Stimulated activated CD4-positive, alpha-beta T cell treated with anti-CD3 and anti-CD28 coated beads, Interleukin-1b, Interleukin-23, amount 100 ng/mL, for 48 hours (primary cell): ENCODE measurements at regions not wholly inside any gene's neighbourhood (a gene's known extent, or its start where the extent isn't known, plus 50 kb on each side); places are given as distances from the start of the nearest gene placed in this dataset.

Source experiments
- DNase-seq: peaks from one replicate; pipeline ENCODE4 v3.0.0-alpha.2; 2020

DNA sequence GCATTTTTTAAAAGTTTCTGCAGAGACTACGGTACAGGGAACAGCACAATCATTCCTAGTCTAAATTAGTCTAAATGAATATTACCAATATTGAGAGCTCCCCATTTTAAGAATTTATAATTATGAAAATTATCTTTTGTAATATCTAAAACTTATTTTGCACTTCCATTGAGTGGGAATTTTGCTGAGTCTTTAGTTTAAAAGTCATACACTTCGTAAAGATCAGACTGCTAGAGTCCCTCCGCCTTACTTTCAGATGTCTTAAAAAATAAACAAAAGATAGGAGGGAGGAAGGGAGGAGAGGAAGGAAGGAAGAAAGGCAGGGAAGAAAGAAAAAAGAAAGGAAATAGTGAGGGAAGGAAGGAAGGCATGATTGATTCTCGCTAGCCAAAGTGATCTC, 278.2 kb upstream of the PRDM1 start:
- DNase-seq = no peak

DNA sequence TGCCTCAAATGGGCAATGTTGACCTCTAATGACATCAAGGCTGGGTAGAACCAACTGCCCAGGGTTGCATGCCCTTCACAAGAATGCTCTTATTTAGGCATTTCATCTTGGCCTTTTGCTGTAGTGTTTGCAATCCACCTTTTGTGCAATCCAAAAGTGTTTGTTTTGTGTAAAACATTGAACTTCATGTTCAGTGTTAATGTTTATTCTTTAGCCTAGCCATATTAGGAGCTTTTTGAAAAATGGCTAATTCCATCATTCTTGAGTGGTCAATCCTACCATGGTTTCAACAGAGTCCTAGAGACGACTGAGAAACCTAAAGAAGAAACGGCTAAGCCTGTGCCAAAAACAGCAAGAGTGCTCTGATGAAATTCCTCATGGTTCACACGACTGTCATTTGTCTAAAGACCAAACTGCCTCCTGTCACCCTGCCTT, 279.6 kb upstream of the PRDM1 start:
- no peak for DNase-seq

- DNase-seq = no peak
Measured at GRCh38 chr6:105805501-105806023, 280.6 kb upstream of the PRDM1 start.

DNA sequence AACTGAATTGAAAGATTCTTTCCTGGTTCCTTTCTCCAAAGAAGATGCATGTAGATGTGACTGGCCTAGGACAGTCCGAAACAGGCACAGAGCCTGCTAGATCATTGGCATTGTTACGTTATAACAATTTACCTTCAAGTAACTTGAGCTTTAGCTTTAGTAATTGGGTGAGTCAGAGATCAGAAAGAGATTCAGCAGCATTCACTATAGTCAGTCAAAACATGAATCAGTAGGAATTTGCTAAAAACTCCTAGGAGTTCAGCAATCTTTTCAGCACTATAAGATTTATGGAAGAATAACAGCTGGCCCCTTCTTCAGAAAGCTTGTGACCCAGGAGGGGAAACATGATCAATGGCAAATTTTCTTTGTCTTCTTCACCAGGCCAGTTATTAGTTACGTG, 281.7 kb upstream of the PRDM1 start:
- DNase-seq = no peak

DNA sequence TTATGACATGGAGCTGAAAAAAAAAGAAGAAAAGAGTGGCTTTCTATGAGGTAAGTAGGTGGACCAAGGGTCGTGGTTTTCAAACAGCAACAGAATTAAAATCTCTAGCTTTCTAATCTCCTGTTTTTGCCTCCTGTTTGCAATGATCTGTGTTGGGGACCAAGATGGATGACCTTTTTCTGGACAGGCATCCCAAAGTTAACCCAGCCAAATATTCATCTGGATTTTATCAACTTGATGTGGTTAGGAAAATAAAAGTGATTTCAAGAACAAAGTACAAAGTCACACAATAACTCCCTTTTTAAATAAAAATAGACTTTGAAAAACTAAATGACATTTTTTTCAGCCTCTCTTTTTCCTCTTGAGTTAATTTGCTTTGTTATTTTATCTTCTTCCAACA, 282.1 kb upstream of the PRDM1 start:
- no peak for DNase-seq

DNA sequence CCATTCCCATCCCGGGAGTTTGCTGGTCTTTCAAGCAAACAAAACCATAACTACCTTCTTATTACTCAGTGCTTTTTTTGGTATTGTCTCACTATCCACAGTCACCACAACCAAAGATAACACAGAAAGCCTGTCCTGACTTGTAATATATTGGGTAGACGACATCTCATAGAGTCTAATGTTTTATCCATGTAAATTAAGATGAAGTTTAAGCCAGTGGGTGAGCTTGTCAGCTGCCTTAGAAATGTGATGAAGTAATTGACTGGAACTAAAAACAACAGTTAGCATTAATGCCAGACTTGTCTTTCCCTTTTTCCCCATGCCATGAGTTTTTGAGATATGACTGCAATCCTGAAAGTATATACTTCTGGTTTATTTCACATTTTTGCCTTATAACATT, 282.7 kb upstream of the PRDM1 start:
- no peak for DNase-seq

DNA sequence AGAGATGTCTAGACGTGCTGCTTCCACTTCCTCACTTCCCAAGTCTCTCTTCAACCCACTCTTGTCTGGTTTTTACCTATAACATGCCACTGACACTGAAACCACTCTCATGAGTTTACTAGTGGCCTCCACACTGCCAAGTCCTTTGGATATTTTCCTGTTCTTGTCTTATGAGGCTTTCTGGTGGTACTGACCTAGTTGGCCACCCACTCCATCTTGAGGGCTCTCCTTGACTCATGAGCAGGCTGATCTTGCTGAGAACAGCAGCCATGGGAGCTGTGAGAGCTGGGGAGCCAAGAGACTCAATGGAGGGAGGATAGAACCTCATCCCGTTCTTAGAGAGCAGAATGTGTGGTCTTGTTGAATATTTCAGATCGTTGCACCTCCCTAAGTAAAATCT, 283.4 kb upstream of the PRDM1 start:
- DNase-seq = no peak

DNA sequence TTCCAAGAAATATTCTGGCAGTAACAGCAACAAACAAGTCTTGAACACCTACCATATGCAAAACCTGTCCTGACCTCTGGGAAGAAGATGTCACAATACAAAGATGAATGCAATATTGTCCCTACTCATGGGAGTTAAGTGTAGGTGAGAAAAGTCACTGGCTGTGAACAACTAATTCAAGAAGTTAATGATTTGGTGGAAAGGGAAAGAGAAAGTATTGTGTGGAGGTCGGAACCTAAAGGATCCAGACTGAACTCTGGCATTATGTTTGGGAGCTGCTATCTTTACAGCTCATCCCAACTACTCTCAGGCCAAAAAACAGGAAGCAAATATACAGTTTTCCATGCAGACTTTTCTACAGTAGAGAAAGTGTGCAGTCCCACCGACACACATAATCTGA, 285.3 kb upstream of the PRDM1 start:
- no peak for DNase-seq

DNA sequence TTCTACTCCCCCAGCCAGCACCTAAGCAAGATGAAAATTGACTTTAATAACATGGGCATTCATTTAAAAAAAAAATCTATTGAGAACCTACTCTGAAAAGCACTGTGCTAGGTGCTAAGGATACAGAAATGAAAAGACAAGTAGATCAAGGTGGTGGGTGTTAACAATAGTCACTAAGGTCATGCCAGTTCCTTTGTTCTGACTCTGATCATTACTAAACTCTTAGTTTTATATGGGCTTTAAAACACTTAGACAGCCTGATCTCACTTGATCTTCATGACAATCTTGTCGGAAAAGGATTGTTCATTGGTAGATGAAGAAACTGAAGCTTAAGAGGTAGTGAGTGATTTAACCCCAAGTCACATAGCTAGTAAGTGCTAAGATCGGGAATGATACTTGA, 285.7 kb upstream of the PRDM1 start:
- no peak for DNase-seq

DNA sequence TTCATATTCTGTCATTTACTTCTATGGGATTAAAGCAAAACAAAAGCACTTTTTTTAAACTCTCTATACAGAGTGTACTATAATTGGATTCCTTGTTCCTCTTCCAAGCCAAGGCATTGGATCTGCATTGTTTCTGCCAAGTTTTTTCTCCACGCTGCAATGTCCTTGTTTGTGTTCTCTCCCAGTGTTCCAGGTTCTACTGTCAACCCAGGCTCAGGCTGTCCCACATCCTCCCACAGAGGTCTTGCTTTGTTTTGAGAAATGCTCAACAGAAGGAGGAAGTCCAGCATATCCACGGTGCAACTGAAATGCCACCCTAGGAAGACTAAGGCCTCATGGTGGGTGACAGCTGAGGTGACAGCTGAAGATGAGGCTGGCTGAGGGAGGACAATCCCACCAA, 287.1 kb upstream of the PRDM1 start:
- DNase-seq = no peak

DNA sequence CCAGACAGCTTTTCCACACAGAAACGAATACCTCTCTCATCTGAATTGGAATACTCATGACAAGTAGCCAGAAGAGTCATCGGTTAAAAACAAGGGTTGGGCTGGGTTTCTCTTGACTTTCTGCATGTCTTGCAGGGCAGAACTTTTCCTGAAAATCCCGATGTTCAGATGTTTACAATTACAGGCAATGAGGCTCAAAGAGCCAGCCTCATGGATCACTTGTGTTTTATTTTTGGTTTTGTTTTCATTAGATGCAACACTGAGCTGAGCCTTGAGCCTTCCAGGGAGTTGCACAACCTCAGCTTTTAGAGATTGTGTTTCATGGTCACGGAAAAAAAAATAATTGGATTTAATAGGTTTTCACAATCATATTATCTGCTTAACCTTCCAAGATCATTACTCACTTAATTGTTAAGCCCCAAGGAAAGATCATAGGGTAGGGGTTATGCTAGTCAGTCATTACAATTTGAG, 288.1 kb upstream of the PRDM1 start:
- DNase-seq = no peak

DNA sequence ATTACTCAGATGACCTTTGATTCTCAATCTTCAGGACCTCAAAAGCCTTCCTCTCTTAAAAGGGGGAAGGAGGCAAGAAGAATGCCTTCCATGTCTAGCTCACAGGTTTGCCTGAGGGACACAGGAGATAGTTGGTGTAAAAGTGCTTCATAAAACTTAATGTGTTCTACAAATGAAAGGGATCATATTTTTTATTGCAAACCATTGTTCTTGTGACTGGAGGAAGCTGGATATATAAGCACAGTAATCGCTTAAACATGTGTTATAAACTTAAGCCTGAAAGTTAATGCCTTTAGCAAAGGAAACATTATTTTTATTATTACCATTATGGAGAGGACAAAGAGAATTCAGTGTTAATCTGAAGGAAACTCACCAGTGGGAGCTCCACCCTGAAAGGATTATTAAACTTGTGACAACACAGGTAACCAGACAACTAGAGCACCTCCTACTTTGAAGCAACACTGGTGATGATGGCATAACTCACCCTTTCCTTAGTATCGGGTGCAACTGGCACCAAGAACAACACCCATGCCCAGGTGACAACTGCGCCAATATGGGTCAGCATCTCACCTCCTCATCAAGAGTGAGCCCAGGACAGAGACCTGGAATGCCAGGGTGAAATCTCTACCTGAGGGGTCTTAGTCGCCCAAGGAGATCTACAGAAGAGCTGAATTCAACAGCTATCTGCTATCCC, 288.7 kb upstream of the PRDM1 start:
- no peak for DNase-seq

DNA sequence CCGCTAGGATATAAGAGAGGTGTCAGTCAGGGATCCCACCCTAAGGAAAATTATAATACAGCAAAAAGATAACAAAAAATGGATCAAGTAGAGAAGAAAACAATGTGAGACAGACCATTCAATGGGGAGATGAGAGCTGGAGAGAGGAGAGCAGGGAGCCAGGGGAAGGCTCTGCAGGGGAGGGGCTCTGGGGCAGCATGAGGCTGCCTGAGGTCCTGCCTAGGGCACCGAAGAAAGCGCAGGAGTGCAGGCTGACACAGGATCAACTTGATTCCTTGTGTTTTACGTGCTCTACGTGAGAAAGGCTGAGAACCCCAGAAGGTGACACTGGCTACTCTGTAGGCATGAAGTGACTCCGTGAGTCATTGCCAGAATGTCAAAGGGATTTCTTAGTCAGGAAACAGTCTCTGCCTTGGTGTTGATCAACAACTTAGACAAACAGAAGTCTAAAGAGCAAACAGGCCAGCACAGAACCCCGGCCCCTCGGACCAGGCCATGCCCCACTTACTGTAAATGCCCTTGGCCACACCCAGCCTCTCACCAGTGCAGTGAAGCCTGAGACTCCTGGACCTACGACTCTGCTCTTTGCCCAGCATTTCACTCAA, 290.1 kb upstream of the PRDM1 start:
- DNase-seq = no peak

DNA sequence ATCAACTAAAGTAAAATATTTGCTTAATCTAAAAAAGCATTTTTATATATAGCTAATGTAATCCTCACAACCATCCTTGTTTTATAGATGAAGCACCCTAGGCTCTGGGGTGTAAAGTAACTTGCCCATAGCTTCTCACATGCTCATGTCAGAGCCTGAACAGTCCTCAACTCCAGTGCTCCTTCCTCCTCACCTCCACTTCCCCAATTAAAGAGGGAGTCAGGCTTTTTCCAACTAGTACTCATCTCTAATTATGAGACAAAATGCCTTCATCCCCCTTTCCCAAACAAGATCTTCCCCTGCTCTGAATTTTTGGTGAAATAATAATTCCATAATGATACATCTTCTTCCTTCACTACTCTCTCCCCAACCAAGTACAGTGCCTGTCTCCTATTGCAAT, 290.8 kb upstream of the PRDM1 start:
- DNase-seq = no peak

DNA sequence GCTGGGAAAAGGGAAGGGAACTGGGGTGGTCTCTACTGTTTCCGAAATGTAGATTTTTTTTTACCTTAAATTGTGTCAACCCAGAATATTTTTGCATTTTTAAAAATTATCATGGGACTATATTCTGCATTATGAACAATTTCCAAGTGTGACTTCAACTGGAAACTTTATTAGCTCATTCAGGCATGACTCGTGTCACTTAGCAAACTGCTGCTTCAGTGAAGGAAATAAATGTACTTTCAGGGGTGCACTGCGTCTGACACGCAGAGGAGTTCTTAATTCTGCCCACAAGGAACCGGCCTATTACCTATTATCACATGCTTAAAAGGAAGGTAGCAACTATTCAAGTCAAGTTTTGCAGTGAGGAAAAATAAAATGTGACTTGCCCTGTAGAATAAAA, 291.3 kb upstream of the PRDM1 start:
- no peak for DNase-seq

- DNase-seq = no peak
Measured at GRCh38 chr6:105794239-105794638, 291.9 kb upstream of the PRDM1 start.

- DNase-seq = no peak
Measured at GRCh38 chr6:105793130-105793529, 293.0 kb upstream of the PRDM1 start.

- no peak for DNase-seq
Measured at GRCh38 chr6:105791583-105792318, 294.4 kb upstream of the PRDM1 start.

DNA sequence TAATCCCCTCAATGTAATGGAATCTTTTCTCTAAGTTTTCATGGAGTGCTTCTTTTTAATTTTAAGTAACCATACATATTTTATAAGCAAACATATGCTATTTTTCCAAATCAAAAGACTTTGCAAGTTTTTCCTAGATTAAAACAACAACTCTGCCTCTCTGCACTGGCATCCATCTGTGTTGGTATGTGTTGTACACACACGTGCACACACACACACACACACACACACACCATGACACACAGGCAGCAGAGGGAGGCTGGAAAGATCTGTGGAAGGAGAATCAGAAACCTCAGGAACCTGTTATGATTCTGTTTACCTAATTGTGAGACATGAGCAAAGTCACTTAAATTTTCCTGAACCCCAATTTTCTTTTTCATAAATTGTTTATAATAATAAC, 295.0 kb upstream of the PRDM1 start:
- no peak for DNase-seq

- no peak for DNase-seq
Measured at GRCh38 chr6:105790635-105791034, 295.5 kb upstream of the PRDM1 start.

- DNase-seq = no peak
Measured at GRCh38 chr6:105789935-105790334, 296.2 kb upstream of the PRDM1 start.

- DNase-seq = no peak
Measured at GRCh38 chr6:105787747-105788146, 298.4 kb upstream of the PRDM1 start.

DNA sequence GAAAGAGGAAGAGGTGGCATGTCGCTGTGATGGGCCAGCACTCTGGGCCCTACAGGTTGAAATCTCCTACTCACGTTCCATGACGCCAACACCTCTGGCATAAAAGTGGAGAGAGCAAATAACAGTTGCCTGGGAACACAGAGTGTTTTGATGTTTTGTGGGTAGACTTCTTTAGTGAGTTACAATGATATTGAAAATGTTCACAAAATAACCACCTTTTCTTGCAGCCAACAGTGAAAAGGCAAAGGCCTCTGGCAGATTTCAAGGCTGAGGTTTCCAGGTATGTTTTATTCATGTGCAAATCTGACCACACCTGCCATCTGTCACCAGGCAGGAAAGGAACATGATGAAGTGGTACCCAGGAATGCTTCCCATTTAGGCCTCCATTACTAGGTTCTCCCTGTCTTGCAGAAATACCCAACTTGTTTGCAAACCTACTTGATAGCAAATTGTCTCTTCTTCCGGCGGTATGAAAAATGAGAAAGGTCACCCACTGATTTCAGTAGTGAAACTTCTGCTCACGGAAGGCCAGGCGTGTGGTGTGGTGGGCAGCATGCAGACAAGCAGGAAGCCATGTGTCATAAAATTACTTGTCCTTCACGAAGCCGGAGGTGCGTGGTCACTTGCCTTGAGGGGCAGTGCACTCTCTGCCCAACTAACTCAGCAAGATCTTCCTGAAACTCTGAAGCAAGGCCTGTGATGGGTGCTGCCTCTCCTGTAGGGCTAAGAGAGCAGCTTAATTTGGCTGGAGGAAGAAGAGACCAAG, 299.1 kb upstream of the PRDM1 start:
- DNase-seq = peak; percentile 20
